Fibroblast of pulmonary artery (primary cell): ENCODE measurements at regions not wholly inside any gene's neighbourhood (a gene's known extent, or its start where the extent isn't known, plus 50 kb on each side); places are given as distances from the start of the nearest gene placed in this dataset.

Experiments used
- DNase-seq: peaks from one replicate; pipeline ENCODE4 v3.0.0-alpha.2; 2010; ENCODE audit warnings: low read depth
- H3K4me3 ChIP-seq: replicated peaks from 2 replicates; pipeline ENCODE4 v1.5.1; 2011; ENCODE audit warnings: low read depth, mild to moderate bottlenecking, control low read depth, low read length, moderate library complexity
- TF ChIP-seq, protein P1 (sequence below): IDR thresholded peaks from 2 replicates; pipeline ENCODE4 v1.5.1; 2011; ENCODE audit warnings: mild to moderate bottlenecking, control low read depth, low read length, inconsistent platforms; ENCODE audit errors: missing control alignments

GRCh38 chr11:96960926-96961325 lies 571.1 kb downstream of the JRKL start:
- TF ChIP-seq, protein P1, sequence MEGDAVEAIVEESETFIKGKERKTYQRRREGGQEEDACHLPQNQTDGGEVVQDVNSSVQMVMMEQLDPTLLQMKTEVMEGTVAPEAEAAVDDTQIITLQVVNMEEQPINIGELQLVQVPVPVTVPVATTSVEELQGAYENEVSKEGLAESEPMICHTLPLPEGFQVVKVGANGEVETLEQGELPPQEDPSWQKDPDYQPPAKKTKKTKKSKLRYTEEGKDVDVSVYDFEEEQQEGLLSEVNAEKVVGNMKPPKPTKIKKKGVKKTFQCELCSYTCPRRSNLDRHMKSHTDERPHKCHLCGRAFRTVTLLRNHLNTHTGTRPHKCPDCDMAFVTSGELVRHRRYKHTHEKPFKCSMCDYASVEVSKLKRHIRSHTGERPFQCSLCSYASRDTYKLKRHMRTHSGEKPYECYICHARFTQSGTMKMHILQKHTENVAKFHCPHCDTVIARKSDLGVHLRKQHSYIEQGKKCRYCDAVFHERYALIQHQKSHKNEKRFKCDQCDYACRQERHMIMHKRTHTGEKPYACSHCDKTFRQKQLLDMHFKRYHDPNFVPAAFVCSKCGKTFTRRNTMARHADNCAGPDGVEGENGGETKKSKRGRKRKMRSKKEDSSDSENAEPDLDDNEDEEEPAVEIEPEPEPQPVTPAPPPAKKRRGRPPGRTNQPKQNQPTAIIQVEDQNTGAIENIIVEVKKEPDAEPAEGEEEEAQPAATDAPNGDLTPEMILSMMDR = no peak
- no peak overlapping the region for H3K4me3 ChIP-seq

DNA sequence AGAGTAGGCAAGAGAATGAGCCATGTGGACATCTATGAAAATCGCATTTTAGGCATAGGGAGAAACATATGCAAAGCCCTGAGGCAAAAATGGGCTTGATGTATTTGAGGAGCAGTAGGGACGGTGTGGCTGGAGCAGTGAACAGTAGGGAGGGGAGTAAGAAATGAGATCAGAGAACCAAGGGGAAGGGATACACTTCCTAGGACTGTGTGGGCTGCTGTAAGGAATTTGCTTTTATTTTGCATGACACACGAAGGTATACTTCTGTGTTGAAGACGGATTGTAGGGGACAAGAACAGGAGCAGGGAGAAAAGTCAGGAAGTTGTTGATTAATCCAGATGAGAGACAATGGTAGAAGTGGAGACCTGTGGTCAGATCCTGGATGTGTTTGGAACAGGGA lies 572.1 kb downstream of the JRKL start:
- no peak for DNase-seq
- no peak overlapping the region for H3K4me3 ChIP-seq
- TF ChIP-seq, protein P1 = no peak

More at GRCh38 chr11:96960926-96961325, 571.1 kb downstream of the JRKL start:
- DNase-seq = no peak

DNA sequence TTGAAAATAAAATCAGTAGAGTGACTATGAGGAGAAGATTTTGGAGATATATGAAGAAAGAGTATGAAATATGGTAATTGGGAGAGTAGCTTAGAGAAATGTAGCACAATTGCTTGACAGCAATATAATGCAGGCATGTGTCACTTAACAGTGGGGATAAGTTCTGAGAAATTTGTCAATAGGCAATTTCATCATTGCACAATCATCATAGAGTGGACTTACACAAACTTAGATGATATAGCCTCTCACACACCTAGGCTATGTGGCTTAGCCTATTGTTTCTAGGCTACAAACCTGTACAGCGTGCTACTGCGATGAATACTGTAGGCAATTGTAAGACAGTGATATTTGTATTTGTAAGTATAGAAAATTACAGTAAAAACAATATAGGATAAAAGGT lies 573.6 kb downstream of the JRKL start:
- TF ChIP-seq, protein P1 = no peak
- H3K4me3 ChIP-seq = no peak overlapping the region

DNA sequence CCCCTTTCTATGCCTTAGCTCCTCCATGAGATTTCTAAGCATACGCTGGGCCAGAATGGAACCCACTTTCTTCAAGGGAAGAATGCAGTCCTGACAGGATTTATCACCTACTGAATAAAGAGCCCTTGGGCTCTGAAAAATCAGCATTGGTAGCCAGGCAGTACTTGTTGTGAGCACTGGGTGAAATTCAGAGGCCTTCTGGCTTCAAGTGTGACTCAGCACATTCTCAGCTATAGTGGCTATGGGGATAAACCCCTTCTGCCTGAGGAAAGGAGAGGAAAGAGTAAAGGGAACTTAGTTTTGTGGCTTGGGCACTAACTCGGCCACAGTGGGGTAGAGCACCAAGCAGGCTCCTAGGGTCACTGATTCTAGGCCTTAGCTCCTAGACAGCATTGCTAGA lies 574.8 kb downstream of the JRKL start:
- no peak overlapping the region for H3K4me3 ChIP-seq
- DNase-seq = peak; percentile 5
- TF ChIP-seq, protein P1 = no peak

More for the DNA sequence above, 573.6 kb downstream of the JRKL start:
- DNase-seq = no peak

GRCh38 chr11:96967616-96968015 lies 577.8 kb downstream of the JRKL start:
- DNase-seq = peak; percentile 2
- no peak overlapping the region for H3K4me3 ChIP-seq
- TF ChIP-seq, protein P1 = no peak

GRCh38 chr11:96969251-96969650 lies 579.4 kb downstream of the JRKL start:
- TF ChIP-seq, protein P1 = no peak
- DNase-seq = peak; percentile 4
- H3K4me3 ChIP-seq = no peak overlapping the region

GRCh38 chr11:96978751-96979150 lies 588.9 kb downstream of the JRKL start:
- H3K4me3 ChIP-seq = no peak overlapping the region
- DNase-seq = no peak
- TF ChIP-seq, protein P1 = no peak
